Kidney (tissue), 13 donors: ENCODE measurements at regions not wholly inside any gene's neighbourhood (a gene's known extent, or its start where the extent isn't known, plus 50 kb on each side); places are given as distances from the start of the nearest gene placed in this dataset.
"Not testable (repeated sequence)": the region's sequence is repeated elsewhere in the genome, so short reads cannot be mapped to it uniquely, and the experiment has no call there.

Experiments
- DNase-seq, 5 donors: peaks; one replicate each; pipeline ENCODE4 v3.0.0-alpha.2; 2013 to 2020
- FAIRE-seq: peaks from 2 replicates; lab custom pipeline; 2012; peaks lifted over from hg19 to GRCh38; lab: Jason Lieb, UNC
- H3K27ac ChIP-seq, 2 donors: one replicate each; pipeline ENCODE4 v1.7.0; 2013; ENCODE audit warnings: low read depth in 2 of 2, low read length in 2 of 2, inconsistent platforms in 1 of 2
- H3K27me3 ChIP-seq: one replicate; pipeline ENCODE4 v1.7.1; 2013; ENCODE audit warnings: low read length, inconsistent platforms; ENCODE audit not compliant: control insufficient read depth, insufficient read depth
- H3K36me3 ChIP-seq, 3 donors: one replicate each; pipeline versions ENCODE4 v1.7.0 to v1.7.1; 2013; ENCODE audit warnings: low read length in 3 of 3, control low read depth in 1 of 3, inconsistent platforms in 1 of 3; ENCODE audit not compliant: insufficient read depth in 3 of 3, control insufficient read depth in 2 of 3
- H3K4me1 ChIP-seq, 3 donors: one replicate each; pipeline versions ENCODE4 v1.7.0 to v1.7.1; 2013; ENCODE audit warnings: low read length in 3 of 3, inconsistent platforms in 1 of 3, low read depth in 1 of 3; ENCODE audit not compliant: control insufficient read depth in 2 of 3, insufficient read depth in 2 of 3
- H3K4me3 ChIP-seq, 3 donors: one replicate each; pipeline versions ENCODE4 v1.7.0 to v1.8.1; 2013; ENCODE audit warnings: low read length in 3 of 3, control low read depth in 1 of 3, inconsistent platforms in 1 of 3
- H3K9ac ChIP-seq, 3 donors: one replicate each; pipeline versions ENCODE4 v1.7.0 to v1.7.1; 2013; ENCODE audit warnings: low read length in 3 of 3, control low read depth in 1 of 3, inconsistent platforms in 1 of 3
- H3K9me3 ChIP-seq, 3 donors: one replicate each; pipeline versions ENCODE4 v1.7.0 to v1.7.1; 2013; ENCODE audit warnings: low read length in 3 of 3, control low read depth in 1 of 3, inconsistent platforms in 1 of 3; ENCODE audit not compliant: control insufficient read depth in 2 of 3, insufficient read depth in 1 of 3
- CTCF ChIP-seq: IDR thresholded peaks from 3 replicates; pipeline ENCODE4 v1.5.1; 2012; ENCODE audit warnings: mild to moderate bottlenecking, moderate library complexity, borderline replicate concordance; ENCODE audit not compliant: insufficient read depth; ENCODE audit errors: extremely low read depth
- intact Hi-C: fragments of 100-400 bp; cut with DNase I; formaldehyde crosslinking; loops from one replicate; pipeline ENCODE4 v1.11.1; 2022
- donor health status: control.
- donor health status: control.
- donor health status: control.
- donor health status: control.
- donor health status: control.
- donor health status: DM: yes; HTN: yes; CAD: no.
- donor health status: Normal renal cell carcinoma (clear cell type).

DNA sequence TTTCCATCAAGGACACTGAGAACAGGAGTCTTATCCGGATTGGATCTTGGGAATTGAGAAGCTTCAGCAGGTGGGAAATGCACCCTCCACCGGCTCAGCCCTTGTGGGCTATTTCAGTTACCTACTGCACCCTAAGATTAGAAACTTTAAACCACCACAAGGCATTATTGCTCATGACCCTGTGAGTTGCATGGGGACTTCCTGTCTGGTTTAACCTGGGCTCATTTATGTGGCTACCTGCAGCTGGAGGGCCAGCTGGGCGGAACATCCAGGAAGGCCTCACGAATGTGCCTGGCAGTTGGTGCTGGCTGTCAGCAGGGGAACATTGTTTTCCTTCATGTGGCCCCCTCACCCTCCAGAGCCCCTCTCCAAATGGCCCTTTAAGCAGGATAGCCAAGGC lies 164.1 kb downstream of the DEFB131A start:
- no peak overlapping the region for H3K27ac ChIP-seq
- no peaks in the 10 kb centered on the region for H3K27me3 ChIP-seq
- intact Hi-C loops, result no loop called here
- H3K9ac ChIP-seq, result no peak overlapping the region
- TF ChIP-seq CTCF, result no peak
- H3K4me3 ChIP-seq, result no peak overlapping the region
- DNase-seq (no peak), FAIRE-seq (no peak)
- no peaks in the 10 kb centered on the region for H3K36me3 ChIP-seq
- no peaks in the 10 kb centered on the region for H3K9me3 ChIP-seq
- no peaks in the 10 kb centered on the region for H3K4me1 ChIP-seq

- H3K9ac ChIP-seq, H3K4me3 ChIP-seq, H3K27me3 ChIP-seq, DNase-seq, H3K4me1 ChIP-seq, H3K9me3 ChIP-seq, FAIRE-seq, H3K36me3 ChIP-seq, H3K27ac ChIP-seq, intact Hi-C loops: not testable (repeated sequence)
Measured at GRCh38 chr4:9610321-9610720, 166.1 kb downstream of the DEFB131A start.

DNA sequence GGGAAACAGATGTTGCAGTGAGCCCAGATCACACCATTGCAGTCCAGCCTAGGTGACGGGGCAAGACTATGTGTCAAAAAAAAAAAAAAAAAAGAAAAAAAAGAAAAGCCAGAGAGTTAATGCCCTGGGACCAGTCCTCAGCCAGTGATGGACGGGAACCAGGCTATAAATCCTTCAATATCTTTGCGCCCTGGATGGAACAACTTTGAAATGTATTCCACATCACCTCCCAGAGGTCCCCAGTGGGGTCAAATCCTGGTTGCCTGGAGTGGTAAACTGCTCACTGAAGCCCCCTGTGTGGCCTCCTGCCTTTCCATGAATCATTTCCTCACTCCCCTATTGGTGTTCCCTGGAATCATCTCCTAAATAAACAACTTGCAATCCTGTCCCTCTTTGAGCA lies 166.9 kb downstream of the DEFB131A start:
- FAIRE-seq, result no peak
- Histone ChIP-seq H3K27me3 (no peaks in the 10 kb centered on the region), H3K9me3 (no peaks in the 10 kb centered on the region), H3K36me3 (no peaks in the 10 kb centered on the region), H3K27ac (no peak overlapping the region), H3K9ac (no peak overlapping the region), H3K4me3 (no peak overlapping the region), H3K4me1 (no peaks in the 10 kb centered on the region)
- intact Hi-C loops, result no loop called here
- TF ChIP-seq CTCF, result no peak
- DNase-seq, result peak in 4 of 5 donors; percentile 17 to 62 (median 43)

DNA sequence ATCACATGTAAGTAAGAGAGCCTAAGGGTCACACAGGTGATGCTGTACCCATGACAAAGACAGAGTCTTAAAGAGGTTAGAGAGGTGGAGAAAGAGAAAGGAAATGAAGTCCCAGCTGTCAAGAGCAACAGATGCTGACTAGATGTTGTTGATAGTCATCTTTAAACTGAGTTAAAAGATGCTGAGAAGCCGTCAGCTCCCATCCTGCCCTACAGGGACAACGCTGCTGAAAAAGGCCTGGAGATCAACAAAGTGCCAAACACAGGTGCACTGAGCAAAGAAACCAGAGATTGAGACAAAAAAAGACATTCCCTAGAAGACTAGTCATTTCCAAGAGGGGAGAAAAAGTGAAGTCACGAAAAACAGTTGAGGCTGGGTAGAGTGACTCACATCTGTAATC lies 145.0 kb upstream of the DRD5 start:
- H3K9me3 ChIP-seq, H3K27me3 ChIP-seq, DNase-seq, H3K36me3 ChIP-seq, FAIRE-seq, intact Hi-C loops, H3K9ac ChIP-seq, H3K4me1 ChIP-seq, H3K4me3 ChIP-seq, H3K27ac ChIP-seq: not testable (repeated sequence)

DNA sequence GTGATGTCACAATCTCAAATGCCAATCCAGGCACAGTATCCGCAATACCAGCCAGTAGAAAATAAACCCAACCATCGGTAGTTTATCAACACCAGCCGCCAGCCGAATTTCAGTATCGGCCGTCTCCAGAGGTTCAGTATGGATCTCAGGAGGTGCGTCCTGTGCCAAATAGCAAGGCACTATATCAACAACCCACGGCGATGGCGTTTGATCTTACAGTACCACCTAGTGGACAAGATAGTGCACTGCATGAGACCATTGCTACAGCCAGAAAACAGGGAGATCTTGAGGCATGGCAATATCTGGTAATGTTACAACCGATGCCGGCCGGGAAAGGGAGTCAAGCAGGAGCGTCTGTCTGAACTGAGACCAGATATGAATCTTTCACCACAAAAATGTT lies 121.8 kb upstream of the DRD5 start:
- intact Hi-C loops, H3K9me3 ChIP-seq, H3K4me3 ChIP-seq, H3K36me3 ChIP-seq, H3K4me1 ChIP-seq, H3K27me3 ChIP-seq, H3K27ac ChIP-seq, H3K9ac ChIP-seq: not testable (repeated sequence)
- TF ChIP-seq CTCF, result peak; percentile 24
- peak; percentile 61 for FAIRE-seq
- DNase-seq, result peak in 1 of 5 donors; percentile 15

- H3K4me1 ChIP-seq, H3K36me3 ChIP-seq, H3K27ac ChIP-seq, H3K9me3 ChIP-seq, H3K4me3 ChIP-seq, H3K27me3 ChIP-seq, FAIRE-seq, intact Hi-C loops, H3K9ac ChIP-seq: not testable (repeated sequence)
- DNase-seq, result peak in 1 of 5 donors; percentile 22
Measured at GRCh38 chr4:9660955-9661354, 120.5 kb upstream of the DRD5 start.
